Gastroesophageal sphincter (tissue), 3 donors: ENCODE measurements at regions not wholly inside any gene's neighbourhood (a gene's known extent, or its start where the extent isn't known, plus 50 kb on each side); places are given as distances from the start of the nearest gene placed in this dataset.

ENCODE experiments used
- CTCF ChIP-seq, 4 experiments: fragments of 200-600 bp in 2 of 4; fragments of 450-650 bp in 2 of 4; sonication (generic) in 1 of 4; IDR thresholded peaks; one replicate each; pipeline ENCODE4 v1.5.1; 2017 to 2019; ENCODE audit warnings: antibody characterized with exemption in 4 of 4, mild to moderate bottlenecking in 2 of 4, moderate library complexity in 2 of 4
- EP300 ChIP-seq: sonication (generic); formaldehyde crosslinking; IDR thresholded peaks from one replicate; pipeline ENCODE4 v1.6.1; 2017; ENCODE audit warnings: antibody characterized with exemption, mild to moderate bottlenecking
- POLR2A ChIP-seq, 2 donors: fragments of 450-650 bp; IDR thresholded peaks; one replicate each; pipeline ENCODE4 v1.6.1; 2017; ENCODE audit warnings: antibody characterized with exemption in 2 of 2, mild to moderate bottlenecking in 2 of 2, moderate library complexity in 1 of 2
- POLR2AphosphoS5 ChIP-seq: sonication (generic); formaldehyde crosslinking; IDR thresholded peaks from one replicate; pipeline ENCODE4 v1.6.1; 2017; ENCODE audit warnings: antibody characterized with exemption

- TF ChIP-seq POLR2AphosphoS5 (no peak), CTCF (IDR thresholded peaks at IDR 0.05) (no peak), POLR2A (IDR thresholded peaks at IDR 0.05) (no peak), EP300 (no peak)
Observed at GRCh38 chr1:5394111-5394510, 598.1 kb downstream of the NPHP4 start.
